DND-41 (cell line): ENCODE measurements at regions not wholly inside any gene's neighbourhood (a gene's known extent, or its start where the extent isn't known, plus 50 kb on each side); places are given as distances from the start of the nearest gene placed in this dataset.
"Not testable (repeated sequence)": the region's sequence is repeated elsewhere in the genome, so short reads cannot be mapped to it uniquely, and the experiment has no call there.

ENCODE experiments used
- ATAC-seq: fragments of 200-7000 bp; cut with Tn5 transposase; 3 replicates; pipeline ENCODE4 v1.9.1; 2021; ENCODE audit warnings: low read depth; ENCODE audit not compliant: insufficient read depth
- DNase-seq: peaks from one replicate; pipeline ENCODE4 v3.0.0-alpha.2; 2020
- H2AFZ ChIP-seq: 2 replicates; pipeline ENCODE4 v1.6.0; 2012; ENCODE audit warnings: low read depth, low read length
- H3K27ac ChIP-seq: 2 replicates; pipeline ENCODE4 v1.5.1; 2012; ENCODE audit warnings: low read length, inconsistent platforms
- H3K27me3 ChIP-seq: fragments of 200-600 bp; sonication (generic); 2 replicates; pipeline ENCODE4 v1.6.0; 2012; ENCODE audit warnings: low read length, mild to moderate bottlenecking, inconsistent platforms; ENCODE audit not compliant: insufficient read depth, poor library complexity
- H3K36me3 ChIP-seq: 2 replicates; pipeline ENCODE4 v1.5.1; 2012; ENCODE audit warnings: low read length, inconsistent platforms; ENCODE audit not compliant: insufficient read depth
- H3K4me1 ChIP-seq: 2 replicates; pipeline ENCODE4 v1.5.1; 2012; ENCODE audit warnings: mild to moderate bottlenecking, low read length; ENCODE audit not compliant: insufficient read depth
- H3K4me2 ChIP-seq: 2 replicates; pipeline ENCODE4 v1.6.0; 2012; ENCODE audit warnings: mild to moderate bottlenecking, moderate library complexity, low read length, inconsistent platforms; ENCODE audit not compliant: insufficient read depth
- H3K4me3 ChIP-seq, 2 experiments: fragments of 200-600 bp in 1 of 2; shearing (Covaris generic) in 1 of 2; 2 replicates each; pipeline ENCODE4 v1.5.1; 2012 to 2016; ENCODE audit warnings: inconsistent platforms in 2 of 2, low read length in 2 of 2, mild to moderate bottlenecking in 2 of 2, low read depth in 1 of 2, moderate library complexity in 1 of 2
- H3K79me2 ChIP-seq: 2 replicates; pipeline ENCODE4 v1.6.0; 2012; ENCODE audit warnings: low read length, inconsistent platforms; ENCODE audit not compliant: insufficient read depth
- H3K9ac ChIP-seq: 2 replicates; pipeline ENCODE4 v1.6.0; 2012; ENCODE audit warnings: low read depth, mild to moderate bottlenecking, inconsistent platforms, low read length, moderate library complexity
- H3K9me3 ChIP-seq: 2 replicates; pipeline ENCODE4 v1.5.1; 2012; ENCODE audit warnings: low read length, moderate library complexity, mild to moderate bottlenecking, inconsistent platforms; ENCODE audit not compliant: insufficient read depth, severe bottlenecking
- H4K20me1 ChIP-seq: 2 replicates; pipeline ENCODE4 v1.6.0; 2012; ENCODE audit warnings: low read length; ENCODE audit not compliant: insufficient read depth
- EZH2 ChIP-seq: IDR thresholded peaks from 3 replicates; pipeline ENCODE4 v1.6.1; 2012; ENCODE audit warnings: borderline replicate concordance, low read depth, mild to moderate bottlenecking, moderate library complexity, low read length, inconsistent platforms; ENCODE audit not compliant: severe bottlenecking
- TF ChIP-seq, protein P1 (sequence below): IDR thresholded peaks from 2 replicates; pipeline ENCODE4 v1.5.1; 2012; ENCODE audit warnings: borderline replicate concordance, low read length, moderate library complexity, mild to moderate bottlenecking; ENCODE audit not compliant: poor library complexity, severe bottlenecking; ENCODE audit errors: extremely low read depth

- H4K20me1 ChIP-seq, ATAC-seq, DNase-seq, H3K4me1 ChIP-seq, H3K27ac ChIP-seq, H3K9me3 ChIP-seq, H3K79me2 ChIP-seq, H2AFZ ChIP-seq, H3K36me3 ChIP-seq, H3K27me3 ChIP-seq, H3K4me2 ChIP-seq, H3K9ac ChIP-seq, H3K4me3 ChIP-seq: not testable (repeated sequence)
Measured at GRCh38 chr6:60919652-60920051, 1366.4 kb downstream of the KHDRBS2 start.

GRCh38 chr6:60903860-60904259 is 1382.2 kb downstream of the KHDRBS2 start:
- H4K20me1 ChIP-seq, H3K4me2 ChIP-seq, ATAC-seq, H3K36me3 ChIP-seq, H3K4me3 ChIP-seq, H3K27me3 ChIP-seq, H3K9ac ChIP-seq, H3K4me1 ChIP-seq, H2AFZ ChIP-seq, H3K27ac ChIP-seq, DNase-seq, H3K79me2 ChIP-seq, H3K9me3 ChIP-seq: not testable (repeated sequence)

DNA sequence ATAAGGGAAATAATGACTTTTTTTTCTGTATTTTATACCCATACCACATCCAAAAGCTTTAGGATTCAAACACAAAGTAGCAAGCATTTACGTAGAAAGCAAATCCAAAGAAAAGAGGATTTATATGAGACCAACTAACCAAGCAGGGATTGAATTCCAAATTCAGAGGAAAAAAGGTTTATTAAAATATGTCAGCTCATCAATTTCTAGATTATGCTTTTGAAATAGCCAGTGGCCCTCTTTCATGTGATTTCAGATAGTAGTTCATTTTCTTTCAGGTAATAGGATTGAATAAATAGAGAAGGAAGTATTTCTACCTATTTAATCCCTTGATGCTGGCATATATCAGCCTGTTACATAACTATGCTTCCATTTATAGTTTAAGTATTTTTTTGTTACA is 1392.7 kb downstream of the KHDRBS2 start:
- H3K4me3 ChIP-seq, H3K9me3 ChIP-seq, ATAC-seq, H3K4me2 ChIP-seq, H3K27me3 ChIP-seq, DNase-seq, H2AFZ ChIP-seq, H3K27ac ChIP-seq, H3K79me2 ChIP-seq, H4K20me1 ChIP-seq, H3K36me3 ChIP-seq, H3K4me1 ChIP-seq, H3K9ac ChIP-seq: not testable (repeated sequence)

- TF ChIP-seq, protein P1, sequence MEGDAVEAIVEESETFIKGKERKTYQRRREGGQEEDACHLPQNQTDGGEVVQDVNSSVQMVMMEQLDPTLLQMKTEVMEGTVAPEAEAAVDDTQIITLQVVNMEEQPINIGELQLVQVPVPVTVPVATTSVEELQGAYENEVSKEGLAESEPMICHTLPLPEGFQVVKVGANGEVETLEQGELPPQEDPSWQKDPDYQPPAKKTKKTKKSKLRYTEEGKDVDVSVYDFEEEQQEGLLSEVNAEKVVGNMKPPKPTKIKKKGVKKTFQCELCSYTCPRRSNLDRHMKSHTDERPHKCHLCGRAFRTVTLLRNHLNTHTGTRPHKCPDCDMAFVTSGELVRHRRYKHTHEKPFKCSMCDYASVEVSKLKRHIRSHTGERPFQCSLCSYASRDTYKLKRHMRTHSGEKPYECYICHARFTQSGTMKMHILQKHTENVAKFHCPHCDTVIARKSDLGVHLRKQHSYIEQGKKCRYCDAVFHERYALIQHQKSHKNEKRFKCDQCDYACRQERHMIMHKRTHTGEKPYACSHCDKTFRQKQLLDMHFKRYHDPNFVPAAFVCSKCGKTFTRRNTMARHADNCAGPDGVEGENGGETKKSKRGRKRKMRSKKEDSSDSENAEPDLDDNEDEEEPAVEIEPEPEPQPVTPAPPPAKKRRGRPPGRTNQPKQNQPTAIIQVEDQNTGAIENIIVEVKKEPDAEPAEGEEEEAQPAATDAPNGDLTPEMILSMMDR = no peak
- no peak for TF ChIP-seq EZH2
- Histone ChIP-seq H4K20me1 (no peaks in the 10 kb centered on the region), H3K36me3 (no peaks in the 10 kb centered on the region), H2AFZ (no peak overlapping the region), H3K27ac (no peak overlapping the region), H3K4me2 (no peak overlapping the region), H3K79me2 (no peaks in the 10 kb centered on the region), H3K27me3 (no peaks in the 10 kb centered on the region), H3K9me3 (no peaks in the 10 kb centered on the region), H3K4me1 (no peaks in the 10 kb centered on the region), H3K9ac (no peak overlapping the region), H3K4me3 (no peak overlapping the region)
- no peak for ATAC-seq
- no peak for DNase-seq
Measured at GRCh38 chr6:60891606-60892005, 1394.4 kb downstream of the KHDRBS2 start.

DNA sequence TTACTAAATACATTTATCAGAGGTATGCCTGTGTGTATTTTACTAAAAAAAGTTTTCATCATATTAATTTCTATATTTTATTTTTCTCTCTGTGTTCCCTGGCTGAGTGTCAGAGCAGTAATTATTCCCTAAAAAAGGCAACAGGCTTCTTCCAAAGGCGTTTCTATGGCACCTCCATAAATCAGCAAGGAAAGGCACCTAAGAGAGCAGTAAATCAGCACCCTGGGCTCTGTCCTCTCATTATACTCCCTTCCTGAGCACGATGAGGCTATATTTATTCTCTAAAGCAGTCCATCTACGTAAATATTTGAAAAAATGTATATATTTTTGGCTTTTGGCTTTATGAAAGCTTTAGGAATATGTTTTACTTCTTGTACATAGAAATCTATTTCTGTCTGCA is 1408.6 kb downstream of the KHDRBS2 start:
- not testable (repeated sequence) for H3K4me1 ChIP-seq, ATAC-seq, H3K36me3 ChIP-seq, H3K9me3 ChIP-seq, H3K4me2 ChIP-seq, H3K4me3 ChIP-seq, H4K20me1 ChIP-seq, DNase-seq, H3K9ac ChIP-seq, H3K27me3 ChIP-seq, H3K27ac ChIP-seq, H3K79me2 ChIP-seq, H2AFZ ChIP-seq

DNA sequence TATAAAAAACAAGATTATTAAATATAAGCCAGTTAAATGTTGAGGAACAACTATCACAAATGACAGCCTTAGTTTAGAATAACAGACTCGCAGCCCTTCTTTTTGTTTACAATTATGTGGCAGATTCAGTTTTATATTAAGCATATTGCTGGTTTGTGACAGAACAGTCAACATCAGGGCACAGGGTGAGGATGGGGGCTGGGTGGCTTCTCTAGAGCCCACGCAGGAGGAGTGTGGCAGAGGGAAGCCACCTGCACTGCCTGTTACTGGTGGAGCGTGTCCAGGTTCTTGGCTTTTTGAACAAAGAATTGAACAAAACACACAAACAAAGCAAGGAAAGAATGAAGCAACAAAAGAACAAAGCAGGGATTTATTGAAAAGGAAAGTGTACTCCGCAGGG is 1415.2 kb downstream of the KHDRBS2 start:
- H2AFZ ChIP-seq, H4K20me1 ChIP-seq, H3K4me3 ChIP-seq, H3K9me3 ChIP-seq, H3K36me3 ChIP-seq, ATAC-seq, H3K27ac ChIP-seq, H3K27me3 ChIP-seq, H3K79me2 ChIP-seq, H3K4me2 ChIP-seq, DNase-seq, H3K9ac ChIP-seq, H3K4me1 ChIP-seq: not testable (repeated sequence)
